Mucosa of descending colon (tissue), 3 donors: ENCODE measurements at regions not wholly inside any gene's neighbourhood (a gene's known extent, or its start where the extent isn't known, plus 50 kb on each side); places are given as distances from the start of the nearest gene placed in this dataset.

Experiments
- ATAC-seq: fragments of 200-7000 bp; cut with Tn5 transposase; one replicate; pipeline ENCODE4 v1.9.1; 2020; ENCODE audit warnings: mild to moderate bottlenecking, moderate library complexity
- DNase-seq, 3 donors: peaks; one replicate each; pipeline ENCODE4 v3.0.0-alpha.2; 2020
- H3K36me3 ChIP-seq: fragments of 200-600 bp; one replicate; pipeline ENCODE4 v1.8.0; 2021; ENCODE audit warnings: low read depth, mild to moderate bottlenecking
- H3K4me1 ChIP-seq: fragments of 200-600 bp; one replicate; pipeline ENCODE4 v1.8.0; 2021; ENCODE audit warnings: low read depth, mild to moderate bottlenecking
- H3K4me3 ChIP-seq: fragments of 200-600 bp; one replicate; pipeline ENCODE4 v1.8.0; 2021; ENCODE audit warnings: mild to moderate bottlenecking
- H3K9me3 ChIP-seq: fragments of 200-600 bp; one replicate; pipeline ENCODE4 v1.8.0; 2021; ENCODE audit warnings: mild to moderate bottlenecking
- intact Hi-C, 2 donors: fragments of 100-400 bp; cut with DNase I in 1 of 2; cut with micrococcal nuclease in 1 of 2; formaldehyde crosslinking; loops; one replicate each; pipeline versions ENCODE4 v1.11.0 to v1.11.1; 2022; cut with DNase I, micrococcal nuclease
- TF ChIP-seq, protein P1 (sequence below): fragments of 200-600 bp; IDR thresholded peaks from one replicate; pipeline ENCODE4 v1.8.0; 2022; ENCODE audit warnings: antibody characterized with exemption, mild to moderate bottlenecking
- donor health status: DM: no; HTN: no; CAD: no; lungs with moderate emphysema.
- donor health status: DM: no; HTN: no; CAD: no.
- donor health status: DM: no; HTN: yes; CAD: no.

- intact Hi-C loops: loop anchor here (10.0 kb wide), 2 partner anchors 314 to 334 kb away; no protein-coding TSS in a partner anchor
- no peak for ATAC-seq
- no peak for DNase-seq
- no peaks in the 10 kb centered on the region for H3K36me3 ChIP-seq
- no peaks in the 10 kb centered on the region for H3K4me1 ChIP-seq
- no peaks in the 10 kb centered on the region for H3K9me3 ChIP-seq
- TF ChIP-seq, protein P1, sequence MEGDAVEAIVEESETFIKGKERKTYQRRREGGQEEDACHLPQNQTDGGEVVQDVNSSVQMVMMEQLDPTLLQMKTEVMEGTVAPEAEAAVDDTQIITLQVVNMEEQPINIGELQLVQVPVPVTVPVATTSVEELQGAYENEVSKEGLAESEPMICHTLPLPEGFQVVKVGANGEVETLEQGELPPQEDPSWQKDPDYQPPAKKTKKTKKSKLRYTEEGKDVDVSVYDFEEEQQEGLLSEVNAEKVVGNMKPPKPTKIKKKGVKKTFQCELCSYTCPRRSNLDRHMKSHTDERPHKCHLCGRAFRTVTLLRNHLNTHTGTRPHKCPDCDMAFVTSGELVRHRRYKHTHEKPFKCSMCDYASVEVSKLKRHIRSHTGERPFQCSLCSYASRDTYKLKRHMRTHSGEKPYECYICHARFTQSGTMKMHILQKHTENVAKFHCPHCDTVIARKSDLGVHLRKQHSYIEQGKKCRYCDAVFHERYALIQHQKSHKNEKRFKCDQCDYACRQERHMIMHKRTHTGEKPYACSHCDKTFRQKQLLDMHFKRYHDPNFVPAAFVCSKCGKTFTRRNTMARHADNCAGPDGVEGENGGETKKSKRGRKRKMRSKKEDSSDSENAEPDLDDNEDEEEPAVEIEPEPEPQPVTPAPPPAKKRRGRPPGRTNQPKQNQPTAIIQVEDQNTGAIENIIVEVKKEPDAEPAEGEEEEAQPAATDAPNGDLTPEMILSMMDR: no peak
- no peak overlapping the region for H3K4me3 ChIP-seq
Observed at GRCh38 chr17:79398441-79398840, 212.4 kb downstream of the RBFOX3 start.

DNA sequence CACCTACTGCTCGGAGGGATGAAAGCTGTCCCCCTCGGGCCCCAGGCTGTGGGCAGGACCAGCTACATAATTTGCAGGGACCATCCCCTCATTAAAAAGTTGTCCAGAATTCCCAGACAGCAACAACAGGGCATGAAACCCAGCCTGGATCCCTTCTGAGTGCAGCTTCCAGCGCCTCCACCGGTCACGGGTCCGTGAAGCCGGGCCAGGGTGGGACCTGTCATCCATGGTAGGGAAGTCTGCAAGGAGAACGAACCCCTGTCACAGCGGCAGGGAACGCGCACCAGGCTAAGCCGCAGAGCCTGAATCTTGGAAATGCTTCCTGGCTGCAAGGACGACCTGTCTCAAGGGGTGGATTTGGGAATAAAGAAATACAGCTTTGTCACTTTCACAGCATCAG is 214.2 kb downstream of the RBFOX3 start:
- intact Hi-C loops: loop anchor here (10.0 kb wide), 2 partner anchors 312 to 332 kb away; no protein-coding TSS in a partner anchor
- H3K9me3 ChIP-seq: no peaks in the 10 kb centered on the region
- H3K4me3 ChIP-seq: no peak overlapping the region
- no peaks in the 10 kb centered on the region for H3K4me1 ChIP-seq
- ATAC-seq (no peak), DNase-seq (no peak)
- no peaks in the 10 kb centered on the region for H3K36me3 ChIP-seq
- TF ChIP-seq, protein P1: no peak

- no peak overlapping the region for H3K4me3 ChIP-seq
- intact Hi-C loops: loop anchor here (10.0 kb wide), 2 partner anchors 311 to 331 kb away; no protein-coding TSS in a partner anchor
- ATAC-seq: no peak
- no peaks in the 10 kb centered on the region for H3K9me3 ChIP-seq
- no peak for DNase-seq
- TF ChIP-seq, protein P1: no peak
- no peaks in the 10 kb centered on the region for H3K36me3 ChIP-seq
- no peaks in the 10 kb centered on the region for H3K4me1 ChIP-seq
Observed at GRCh38 chr17:79395545-79395944, 215.3 kb downstream of the RBFOX3 start.

DNA sequence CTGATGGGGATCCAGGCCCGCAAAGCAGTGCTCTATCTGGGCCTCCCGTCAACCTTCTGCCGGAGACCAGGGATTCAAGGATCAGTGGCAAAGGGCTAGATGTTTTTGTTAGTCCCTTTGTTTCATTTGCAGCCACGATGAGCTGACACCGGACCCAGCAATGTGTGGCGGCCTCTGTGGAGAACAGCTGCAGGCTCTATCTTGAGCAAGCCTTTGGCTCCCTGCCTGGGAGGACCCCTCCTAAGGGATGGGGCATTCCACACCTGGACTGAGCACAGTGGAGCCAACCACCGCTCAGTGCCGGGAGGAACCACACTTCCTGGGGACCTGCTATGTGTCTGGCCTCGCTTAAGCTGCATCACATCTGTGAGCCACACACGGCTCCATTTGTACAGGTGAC is 215.8 kb downstream of the RBFOX3 start:
- H3K36me3 ChIP-seq: no peaks in the 10 kb centered on the region
- H3K4me3 ChIP-seq: no peak overlapping the region
- ATAC-seq (no peak), DNase-seq (no peak)
- H3K9me3 ChIP-seq: no peaks in the 10 kb centered on the region
- TF ChIP-seq, protein P1: no peak
- no peaks in the 10 kb centered on the region for H3K4me1 ChIP-seq
- intact Hi-C loops: loop anchor here (10.0 kb wide), 2 partner anchors 310 to 330 kb away; no protein-coding TSS in a partner anchor

GRCh38 chr17:79393358-79394052 is 217.3 kb downstream of the RBFOX3 start:
- no peaks in the 10 kb centered on the region for H3K4me1 ChIP-seq
- intact Hi-C loops: loop anchor here (10.0 kb wide), 2 partner anchors 309 to 329 kb away; no protein-coding TSS in a partner anchor
- TF ChIP-seq, protein P1: peak; percentile 72
- peak; percentile 85 for ATAC-seq
- DNase-seq: peak; percentile 70 to 92 (median 87)
- H3K4me3 ChIP-seq: no peak overlapping the region
- H3K36me3 ChIP-seq: no peaks in the 10 kb centered on the region
- H3K9me3 ChIP-seq: no peaks in the 10 kb centered on the region
